SK-N-SH treated with all-trans-retinoic acid at 6 μM for 48 hours (cell line): ENCODE measurements at regions not wholly inside any gene's neighbourhood (a gene's known extent, or its start where the extent isn't known, plus 50 kb on each side); places are given as distances from the start of the nearest gene placed in this dataset.

ENCODE experiments used
- ATAC-seq: fragments of 200-7000 bp; cut with Tn5 transposase; 3 replicates; pipeline ENCODE4 v1.9.1; 2020; ENCODE audit warnings: mild to moderate bottlenecking, moderate library complexity
- ARNTL ChIP-seq: fragments of 450-650 bp; formaldehyde crosslinking; IDR thresholded peaks from 2 replicates; pipeline ENCODE4 v1.5.0; 2020; ENCODE audit warnings: low read depth, mild to moderate bottlenecking, moderate library complexity, borderline replicate concordance
- BACH2 ChIP-seq: fragments of 250-450 bp; sonication (Bioruptor Pico); IDR thresholded peaks from 2 replicates; pipeline ENCODE4 v1.9.0; 2021; ENCODE audit warnings: mild to moderate bottlenecking, borderline replicate concordance
- CREB5 ChIP-seq: fragments of 250-450 bp; sonication (Bioruptor Pico); IDR thresholded peaks from 2 replicates; pipeline ENCODE4 v1.5.1; 2020; ENCODE audit warnings: low read depth, mild to moderate bottlenecking, moderate library complexity
- CSRNP3 ChIP-seq: fragments of 250-450 bp; sonication (Bioruptor Pico); IDR thresholded peaks from 2 replicates; pipeline ENCODE4 v1.5.1; 2021; ENCODE audit warnings: mild to moderate bottlenecking, moderate library complexity
- ESRRG ChIP-seq: fragments of 250-450 bp; sonication (Bioruptor Pico); IDR thresholded peaks from 2 replicates; pipeline ENCODE4 v1.6.1; 2021; ENCODE audit warnings: mild to moderate bottlenecking
- GLIS3 ChIP-seq: fragments of 250-450 bp; sonication (Bioruptor Pico); IDR thresholded peaks from 2 replicates; pipeline ENCODE4 v1.5.0; 2020; ENCODE audit warnings: mild to moderate bottlenecking, moderate library complexity
- ISL1 ChIP-seq: fragments of 250-450 bp; sonication (Bioruptor Pico); IDR thresholded peaks from 2 replicates; pipeline ENCODE4 v2.1.2; 2022; ENCODE audit warnings: mild to moderate bottlenecking, moderate library complexity
- OSR1 ChIP-seq: fragments of 250-450 bp; sonication (Bioruptor Pico); IDR thresholded peaks from 2 replicates; pipeline ENCODE4 v1.8.0; 2022; ENCODE audit warnings: moderate library complexity, mild to moderate bottlenecking, inconsistent platforms
- PPARA ChIP-seq: fragments of 250-450 bp; sonication (Bioruptor Pico); IDR thresholded peaks from 2 replicates; pipeline ENCODE4 v1.5.0; 2020; ENCODE audit warnings: mild to moderate bottlenecking, borderline replicate concordance
- RARB ChIP-seq: fragments of 250-450 bp; sonication (Bioruptor Pico); IDR thresholded peaks from 2 replicates; pipeline ENCODE4 v1.8.0; 2021; ENCODE audit warnings: mild to moderate bottlenecking, moderate library complexity
- SNAI2 ChIP-seq: fragments of 250-450 bp; sonication (Bioruptor Pico); IDR thresholded peaks from 2 replicates; pipeline ENCODE4 v1.5.0; 2020; ENCODE audit warnings: mild to moderate bottlenecking, moderate library complexity
- TCF4 ChIP-seq: fragments of 250-450 bp; sonication (Bioruptor Pico); IDR thresholded peaks from 2 replicates; pipeline ENCODE4 v1.8.0; 2021; ENCODE audit warnings: mild to moderate bottlenecking, moderate library complexity, borderline replicate concordance
- TOX ChIP-seq: fragments of 250-450 bp; sonication (Bioruptor Pico); IDR thresholded peaks from 2 replicates; pipeline ENCODE4 v1.8.0; 2021; ENCODE audit warnings: mild to moderate bottlenecking, moderate library complexity, borderline replicate concordance
- TSHZ2 ChIP-seq: fragments of 250-450 bp; sonication (Bioruptor Pico); IDR thresholded peaks from 2 replicates; pipeline ENCODE4 v1.5.0; 2020; ENCODE audit warnings: mild to moderate bottlenecking, moderate library complexity
- ZC3H10 ChIP-seq: fragments of 250-450 bp; sonication (Bioruptor Pico); IDR thresholded peaks from 2 replicates; pipeline ENCODE4 v1.5.1; 2021; ENCODE audit warnings: mild to moderate bottlenecking, moderate library complexity
- ZNF565 ChIP-seq: fragments of 450-650 bp; formaldehyde crosslinking; conservative IDR thresholded peaks from 2 replicates; pipeline ENCODE4 v1.5.0; 2020; ENCODE audit warnings: low read depth, mild to moderate bottlenecking, moderate library complexity
- ZNF70 ChIP-seq: fragments of 450-650 bp; formaldehyde crosslinking; IDR thresholded peaks from 2 replicates; pipeline ENCODE4 v1.5.0; 2020; ENCODE audit warnings: mild to moderate bottlenecking, moderate library complexity
- ZNF8 ChIP-seq: fragments of 450-650 bp; formaldehyde crosslinking; IDR thresholded peaks from 2 replicates; pipeline ENCODE4 v1.5.0; 2020; ENCODE audit warnings: mild to moderate bottlenecking, moderate library complexity

GRCh38 chr1:9421533-9421873 lies 117.8 kb upstream of the SLC25A33 start:
- ATAC-seq = no peak
- no peak for TF ChIP-seq PPARA (CRISPR knock-in tag)
- TF ChIP-seq ESRRG (CRISPR knock-in tag) = no peak
- TF ChIP-seq ISL1 = no peak
- no peak for TF ChIP-seq ARNTL (CRISPR knock-in tag)
- no peak for TF ChIP-seq ZNF8 (CRISPR knock-in tag)
- no peak for TF ChIP-seq GLIS3 (CRISPR knock-in tag)
- TF ChIP-seq, all 23 proteins: peak for 0

GRCh38 chr1:9422321-9422720 lies 116.9 kb upstream of the SLC25A33 start:
- TF ChIP-seq TCF4 (no peak), ZNF565 (CRISPR knock-in tag) (no peak), CREB5 (no peak), CSRNP3 (CRISPR knock-in tag) (no peak), ESRRG (CRISPR knock-in tag) (no peak), PPARA (CRISPR knock-in tag) (no peak), ZNF70 (CRISPR knock-in tag) (no peak)

GRCh38 chr1:9422911-9423505 lies 116.3 kb upstream of the SLC25A33 start:
- TF ChIP-seq CSRNP3 (CRISPR knock-in tag) (no peak), ZNF70 (CRISPR knock-in tag) (no peak)
- no peak for ATAC-seq

More at GRCh38 chr1:9422321-9422720, 116.9 kb upstream of the SLC25A33 start:
- ATAC-seq = no peak

- TF ChIP-seq ZC3H10 (CRISPR knock-in tag) (no peak), SNAI2 (CRISPR knock-in tag) (no peak), BACH2 (CRISPR knock-in tag) (no peak), PPARA (CRISPR knock-in tag) (no peak), TCF4 (no peak), OSR1 (no peak), TOX (no peak), ISL1 (no peak), RARB (CRISPR knock-in tag) (no peak), ESRRG (CRISPR knock-in tag) (no peak), TSHZ2 (CRISPR knock-in tag) (no peak), ZNF70 (CRISPR knock-in tag) (no peak)
- ATAC-seq = no peak
Measured at GRCh38 chr1:9424261-9424660, 115.0 kb upstream of the SLC25A33 start.

GRCh38 chr1:9425859-9426258 lies 113.4 kb upstream of the SLC25A33 start:
- ATAC-seq = no peak
- TF ChIP-seq TSHZ2 (CRISPR knock-in tag) = no peak
- TF ChIP-seq TOX = no peak
- TF ChIP-seq ZC3H10 (CRISPR knock-in tag) = no peak
- TF ChIP-seq, all 23 proteins: peak for 0
